D341Med (cell line): ENCODE measurements at regions not wholly inside any gene's neighbourhood (a gene's known extent, or its start where the extent isn't known, plus 50 kb on each side); places are given as distances from the start of the nearest gene placed in this dataset.

Experiments
- DNase-seq: peaks from one replicate; pipeline ENCODE4 v3.0.0; 2012; ENCODE audit warnings: low spot score

DNA sequence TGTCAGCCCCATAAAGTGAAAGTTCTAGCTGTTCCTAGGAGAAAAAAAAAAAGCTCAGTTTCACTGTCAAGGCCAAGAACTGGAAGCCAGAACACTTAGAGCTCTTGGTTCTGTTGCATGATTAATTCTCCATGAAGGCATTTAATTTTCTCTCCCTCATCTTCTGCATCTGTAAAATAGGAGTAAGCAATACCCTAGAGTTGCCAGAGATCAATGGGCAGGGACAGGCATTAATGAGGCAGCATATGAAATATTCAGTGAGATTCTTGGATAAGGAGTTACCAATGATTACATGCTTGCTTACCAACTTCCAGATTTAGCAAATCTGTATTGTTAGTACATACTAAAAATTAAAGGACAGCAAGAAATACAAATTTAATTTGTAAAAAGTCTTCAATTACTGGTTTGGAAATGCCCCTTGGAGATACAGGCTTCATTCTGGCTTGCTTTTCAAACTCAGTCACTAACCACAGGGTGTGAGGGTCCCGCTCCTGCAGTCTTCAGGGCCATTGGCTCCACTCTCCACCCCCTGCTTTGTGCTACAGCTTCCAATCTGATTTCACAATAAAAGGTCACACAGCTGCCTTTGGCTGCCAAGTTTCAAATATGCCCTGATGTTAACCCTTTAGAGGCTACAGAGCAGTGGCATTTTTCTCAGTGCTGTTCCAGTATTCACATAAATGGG is 624.6 kb downstream of the BNC2 start:
- DNase-seq: no peak

DNA sequence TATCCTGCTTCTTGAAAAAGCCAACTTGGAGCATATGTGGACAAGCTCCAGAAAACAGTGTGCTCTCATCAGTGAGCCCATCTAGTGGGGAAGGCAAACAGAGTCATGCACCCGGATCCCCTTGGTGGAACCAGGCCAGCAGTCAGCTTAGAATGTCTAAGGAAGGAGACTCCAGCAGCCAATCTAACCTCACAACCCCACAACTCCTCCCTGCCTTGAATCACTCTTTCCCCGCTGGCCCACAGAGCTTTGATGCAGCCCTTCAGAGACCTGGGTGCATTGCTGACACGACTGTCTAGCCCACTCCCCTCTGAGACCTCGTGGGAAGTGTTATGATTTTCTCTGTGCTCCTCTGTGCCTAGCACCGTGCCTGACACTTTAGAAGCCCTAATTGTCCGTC is 623.7 kb downstream of the BNC2 start:
- no peak for DNase-seq

DNA sequence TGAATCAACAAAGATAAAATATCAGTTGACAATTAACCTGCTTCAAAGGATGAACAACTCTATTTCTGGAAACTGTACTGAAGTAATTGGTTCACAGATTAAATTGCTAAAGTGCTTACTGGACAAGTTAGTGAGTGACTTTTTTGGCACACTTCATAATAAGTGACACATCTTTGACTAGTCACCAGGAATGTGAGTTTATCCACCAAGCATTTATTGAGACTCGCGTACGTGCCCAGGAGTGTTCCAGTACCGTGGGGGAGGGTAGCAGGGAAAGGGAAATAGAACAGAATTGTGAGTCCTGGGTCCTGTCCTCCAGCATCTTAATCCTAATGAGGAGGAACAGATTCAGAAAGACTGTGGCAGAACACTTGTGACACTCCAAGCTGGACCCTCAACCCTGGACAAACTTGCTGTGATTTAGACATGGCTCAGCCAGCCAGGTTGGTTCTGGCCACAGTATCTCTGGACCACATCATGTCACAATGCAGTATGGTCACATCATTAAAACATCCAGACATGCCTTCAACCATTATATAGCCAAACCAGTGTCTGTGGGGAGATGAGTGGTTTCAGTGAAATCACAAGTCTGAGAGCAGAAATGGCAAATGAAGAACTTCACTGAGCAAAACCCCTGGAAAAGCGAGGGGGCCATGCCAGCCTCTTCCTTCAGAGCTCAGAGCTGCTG is 623.1 kb downstream of the BNC2 start:
- DNase-seq: no peak

DNA sequence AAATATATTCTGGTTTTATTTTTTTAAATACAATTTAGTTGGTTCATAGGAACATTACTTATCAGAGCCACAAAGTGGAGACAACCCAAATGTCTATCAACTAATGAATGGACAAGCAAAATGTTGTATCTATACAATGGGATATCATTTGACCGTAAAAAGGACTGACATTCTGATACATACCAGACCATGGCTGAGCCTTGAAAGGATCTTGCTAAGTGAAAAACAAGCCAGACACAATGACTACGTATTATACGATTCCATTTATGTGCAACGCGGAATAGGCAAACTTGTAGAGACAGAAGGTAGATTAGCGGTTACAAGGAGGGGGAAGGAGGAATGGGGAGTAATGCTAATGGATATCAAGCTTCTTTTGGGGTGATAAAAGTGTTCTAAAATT is 621.6 kb downstream of the BNC2 start:
- no peak for DNase-seq

DNA sequence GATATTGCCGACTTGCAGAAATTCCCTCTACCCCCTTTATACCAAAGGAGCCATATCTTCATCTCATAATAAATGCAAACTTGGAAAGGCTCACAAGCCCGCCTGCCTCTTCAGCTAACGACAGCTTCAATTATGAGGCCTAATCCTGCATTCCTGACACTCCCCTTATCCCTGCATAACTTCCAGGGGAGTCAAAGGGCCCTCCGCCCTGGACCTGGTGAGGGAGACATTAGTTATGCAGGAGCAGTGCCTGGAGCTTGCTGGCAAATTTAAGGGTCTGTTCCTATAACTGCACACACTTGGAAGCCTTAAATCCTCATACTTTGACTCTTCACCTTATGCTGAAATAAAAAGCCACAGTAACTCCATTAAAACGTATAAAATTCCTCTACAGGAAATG is 617.9 kb downstream of the BNC2 start:
- DNase-seq: no peak

DNA sequence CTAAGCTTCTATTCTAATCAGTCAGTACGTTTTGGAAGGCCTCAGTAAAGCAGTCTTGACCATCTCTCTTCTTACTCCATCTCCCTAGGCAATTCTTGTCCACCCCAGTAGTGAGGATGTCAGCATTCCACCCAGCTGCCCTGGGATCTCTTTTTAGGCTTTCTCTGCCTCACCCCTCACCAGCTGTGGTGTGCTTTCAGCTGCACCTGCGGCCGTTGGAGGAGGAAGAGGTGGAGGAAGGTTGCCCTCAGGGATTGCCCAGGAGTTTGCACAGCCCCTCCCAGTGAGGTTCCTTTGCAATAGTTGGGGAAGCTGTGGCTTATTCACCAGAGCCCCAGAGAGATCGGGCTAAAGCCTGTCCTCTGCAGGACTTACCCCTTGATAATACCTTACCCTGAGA is 615.8 kb downstream of the BNC2 start:
- no peak for DNase-seq

DNA sequence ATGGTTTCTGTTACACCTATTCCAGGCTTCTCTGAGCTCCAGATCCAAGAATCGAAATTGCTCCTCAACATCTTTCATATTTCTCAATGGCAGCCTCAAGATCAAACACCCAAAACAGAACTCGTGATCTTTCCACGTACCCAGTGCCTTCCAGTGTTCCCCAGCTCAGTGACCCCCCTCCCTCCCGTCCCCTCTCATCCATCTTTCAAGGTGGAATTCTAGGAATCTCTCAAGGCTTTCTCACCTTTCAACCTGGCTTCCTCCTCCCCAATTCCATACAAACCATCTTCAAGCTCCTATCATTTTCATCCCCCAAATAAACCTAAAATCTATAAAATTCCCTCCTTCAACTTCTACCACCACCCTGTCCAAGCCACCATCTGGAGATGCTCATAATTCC is 615.3 kb downstream of the BNC2 start:
- DNase-seq: no peak

DNA sequence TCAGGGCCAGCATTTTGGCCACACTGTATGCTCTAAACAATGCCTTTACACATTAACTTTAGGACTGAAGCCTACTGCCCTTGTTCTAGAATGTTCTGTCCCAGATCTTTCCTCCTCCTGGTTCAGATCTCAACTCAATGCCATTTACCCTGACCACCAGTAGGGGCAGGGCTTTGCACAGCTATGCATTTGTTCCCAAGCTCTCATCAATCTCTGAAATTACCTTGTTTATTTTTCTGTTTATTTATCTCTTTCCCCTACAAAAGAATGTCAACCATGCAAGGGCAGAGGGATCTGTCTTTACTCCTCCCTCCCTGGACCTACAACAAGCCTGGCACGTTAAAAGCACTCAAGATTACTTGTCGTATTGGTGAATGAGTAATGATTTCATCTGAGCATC is 612.9 kb downstream of the BNC2 start:
- DNase-seq: no peak

DNA sequence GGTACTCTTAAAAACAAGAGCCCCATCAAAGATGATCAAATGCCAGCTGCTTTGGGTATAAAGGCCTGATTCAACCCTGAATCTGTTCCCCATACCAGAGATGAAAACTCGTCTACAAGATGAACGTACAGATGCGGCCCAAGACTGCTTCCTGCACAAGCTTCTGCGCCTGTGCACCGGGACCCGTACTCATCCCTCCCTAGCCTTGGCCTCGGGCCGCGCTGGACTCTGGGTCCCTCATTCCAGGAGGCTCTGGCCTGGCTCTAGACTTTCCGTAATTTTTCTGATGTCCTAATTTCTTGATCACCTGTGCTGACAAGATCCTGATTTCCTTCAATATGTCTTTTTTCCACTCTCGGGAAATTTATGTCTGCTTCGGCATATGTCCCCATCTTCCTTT is 612.3 kb downstream of the BNC2 start:
- no peak for DNase-seq

DNA sequence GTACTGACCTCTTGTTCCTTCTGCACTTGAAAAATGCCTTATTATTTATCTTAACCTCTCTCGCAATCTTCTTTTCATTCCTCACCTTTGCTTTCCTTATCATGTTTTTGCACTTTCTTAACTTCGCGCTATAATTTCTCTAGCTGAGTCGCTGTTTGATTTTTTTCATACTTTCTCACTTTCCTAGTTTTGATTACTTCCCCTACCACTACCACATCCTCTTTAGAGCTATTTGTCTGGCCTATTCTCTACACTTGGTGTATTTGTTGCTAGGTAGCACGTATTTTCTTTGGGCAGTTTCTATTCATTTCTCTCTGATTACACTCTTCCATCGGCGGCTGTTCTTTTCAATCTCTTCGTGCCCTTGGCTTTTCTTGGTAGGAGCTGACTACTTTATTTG is 611.8 kb downstream of the BNC2 start:
- no peak for DNase-seq

DNA sequence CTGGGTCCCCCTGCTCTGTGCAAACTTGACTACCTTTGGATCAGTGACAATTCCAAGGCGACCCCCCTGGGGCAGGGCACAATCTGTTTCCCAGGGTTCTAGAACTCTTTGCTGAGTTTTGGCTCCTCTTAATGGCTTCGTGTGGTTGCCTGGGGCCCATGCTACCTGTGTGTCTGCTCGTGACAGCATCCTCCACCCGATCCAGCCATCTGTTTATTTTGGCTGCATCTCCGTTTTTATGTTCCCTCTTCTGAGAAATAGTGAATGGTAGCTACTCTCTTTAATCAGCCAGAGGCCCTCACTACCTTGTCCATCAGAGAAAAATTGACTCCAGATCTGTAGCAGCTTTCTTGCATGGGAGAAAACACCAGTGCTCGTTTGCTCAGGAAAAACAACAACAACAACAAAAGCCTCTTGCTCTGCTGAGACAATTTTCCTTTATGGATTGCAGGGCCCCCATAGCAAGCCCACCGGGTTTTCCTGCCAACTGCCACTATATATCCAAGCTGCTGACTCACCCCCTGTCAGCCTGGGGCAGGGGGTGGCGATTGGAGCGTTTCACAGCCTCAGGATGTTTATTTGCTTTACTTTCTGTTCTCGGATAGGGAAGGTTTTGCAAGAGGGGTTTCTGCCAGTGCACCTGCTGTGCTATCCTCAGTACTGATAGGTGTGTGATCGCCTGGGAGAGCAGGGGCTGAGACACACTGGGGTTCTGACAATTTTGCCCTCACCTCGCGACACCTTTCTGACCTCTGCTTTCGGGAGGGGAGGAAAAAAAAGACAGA is 607.8 kb downstream of the BNC2 start:
- DNase-seq: no peak

DNA sequence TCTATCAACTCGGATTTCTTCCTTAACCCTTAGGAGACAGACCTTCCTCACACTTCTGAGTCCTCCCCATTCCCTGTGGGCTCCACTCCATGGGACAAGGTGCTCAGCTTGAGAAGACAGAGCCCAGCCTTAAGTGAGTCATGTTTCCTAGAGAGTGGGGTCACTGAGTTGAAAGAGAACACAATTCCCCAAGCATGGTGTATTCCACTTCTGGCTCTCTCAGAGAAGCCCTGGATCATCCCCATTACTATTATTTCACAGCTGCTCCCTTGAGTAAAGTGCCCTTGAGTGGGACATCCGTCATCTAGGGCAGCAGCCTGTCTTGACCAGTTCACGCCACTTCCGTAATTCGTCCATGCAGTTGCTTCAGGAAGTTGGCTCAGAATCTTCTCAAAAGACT is 604.8 kb downstream of the BNC2 start:
- no peak for DNase-seq

DNA sequence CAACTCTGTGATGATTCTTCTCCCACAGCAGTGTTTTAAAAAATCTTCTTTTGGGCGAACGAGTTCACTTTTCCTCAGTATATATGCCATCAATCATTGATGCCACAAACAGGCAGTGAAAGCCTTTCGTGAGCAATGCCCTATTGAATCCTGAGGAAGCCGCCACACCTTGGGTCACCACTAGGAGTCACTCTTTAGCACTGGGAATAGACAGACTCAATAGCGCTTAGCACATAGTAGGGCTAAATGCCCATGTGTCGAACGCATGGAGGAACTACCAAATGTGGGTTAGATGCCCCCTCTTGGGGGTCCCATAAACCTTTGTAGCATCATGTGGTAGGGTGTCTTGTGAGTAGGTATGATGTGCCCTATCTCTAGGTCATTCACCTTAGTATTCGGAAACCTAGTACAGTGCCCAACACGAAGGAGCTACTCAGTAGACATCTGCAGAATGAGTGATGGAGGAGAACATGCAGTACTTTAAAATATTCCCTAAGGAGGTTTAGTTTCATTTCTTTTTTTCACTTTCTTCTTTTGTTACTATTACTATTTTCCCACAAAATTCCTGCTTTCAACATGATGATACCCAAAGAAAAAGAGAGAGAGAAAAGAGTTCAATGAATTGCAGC is 603.7 kb downstream of the BNC2 start:
- no peak for DNase-seq

DNA sequence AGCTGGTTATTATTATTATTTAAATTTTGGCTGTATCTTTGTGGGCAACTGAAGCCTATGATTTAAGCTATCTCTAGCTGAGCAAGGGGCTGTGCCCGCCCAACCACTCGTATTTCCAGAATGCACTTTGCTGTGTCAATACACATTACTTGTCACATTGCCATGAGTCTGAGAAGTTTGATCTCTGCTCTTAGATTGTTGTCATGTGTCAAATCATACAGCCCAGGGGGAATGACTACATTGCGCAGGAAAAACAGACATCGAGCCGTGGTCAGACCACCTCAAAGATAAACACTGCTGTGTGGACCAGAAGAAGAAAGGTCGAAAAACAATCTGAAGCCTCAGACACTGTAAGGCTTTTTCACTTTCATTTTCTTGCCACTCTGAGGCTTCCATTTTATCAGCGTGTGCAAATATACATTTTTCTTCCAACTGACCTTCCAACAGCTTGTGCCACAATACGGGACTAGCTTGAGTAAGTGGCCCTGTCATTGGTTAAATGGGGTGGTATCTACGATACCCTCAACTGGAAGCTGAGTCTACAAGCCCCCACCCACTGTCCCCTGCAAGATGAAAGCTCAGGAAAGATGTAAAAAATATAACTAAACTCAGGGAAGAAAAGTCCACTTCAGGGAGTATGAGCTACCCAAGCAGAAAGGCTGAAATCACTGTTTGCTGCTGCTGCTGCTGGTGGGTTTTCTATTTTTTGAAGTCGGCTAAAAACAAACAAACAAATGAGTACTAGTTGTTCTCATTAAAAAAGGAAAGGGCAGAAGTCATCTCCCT is 603.0 kb downstream of the BNC2 start:
- no peak for DNase-seq

DNA sequence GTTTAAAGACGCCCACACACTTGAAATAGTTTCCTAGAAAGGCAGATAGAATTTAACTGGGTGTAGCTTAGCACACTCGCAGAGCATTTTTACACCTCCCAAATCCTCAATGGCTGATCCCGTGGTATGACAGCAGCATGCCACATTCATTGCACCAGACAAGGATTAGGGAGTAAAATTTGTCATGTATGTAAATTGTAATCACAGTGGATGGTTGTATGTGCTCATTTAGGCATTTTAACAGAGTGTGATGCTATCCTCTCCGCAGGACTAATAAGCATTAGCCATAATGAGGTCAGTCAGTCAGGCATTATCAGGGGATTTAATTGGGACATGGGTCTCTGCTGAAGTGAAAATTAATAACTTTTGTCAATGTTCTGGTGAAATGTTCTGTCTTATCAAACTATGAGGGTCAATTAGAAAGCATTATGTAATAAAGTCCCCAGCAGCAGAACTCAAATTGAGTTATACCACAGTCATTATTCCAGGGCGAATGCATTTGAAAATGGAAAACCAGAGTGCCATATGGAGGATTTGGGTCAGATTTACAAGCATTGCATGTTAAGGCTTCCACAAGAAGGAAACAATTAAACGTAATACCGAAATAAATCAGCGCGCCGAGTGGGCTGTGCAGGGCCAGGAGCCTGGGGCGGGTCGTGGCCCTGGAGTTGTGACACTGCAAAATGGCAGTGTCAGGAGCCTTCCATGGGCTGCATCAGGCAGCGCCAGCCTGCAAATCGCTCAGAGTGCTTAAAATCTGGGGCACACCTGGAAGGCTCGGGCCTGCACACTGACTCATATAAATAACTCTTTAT is 602.2 kb downstream of the BNC2 start:
- DNase-seq: no peak

DNA sequence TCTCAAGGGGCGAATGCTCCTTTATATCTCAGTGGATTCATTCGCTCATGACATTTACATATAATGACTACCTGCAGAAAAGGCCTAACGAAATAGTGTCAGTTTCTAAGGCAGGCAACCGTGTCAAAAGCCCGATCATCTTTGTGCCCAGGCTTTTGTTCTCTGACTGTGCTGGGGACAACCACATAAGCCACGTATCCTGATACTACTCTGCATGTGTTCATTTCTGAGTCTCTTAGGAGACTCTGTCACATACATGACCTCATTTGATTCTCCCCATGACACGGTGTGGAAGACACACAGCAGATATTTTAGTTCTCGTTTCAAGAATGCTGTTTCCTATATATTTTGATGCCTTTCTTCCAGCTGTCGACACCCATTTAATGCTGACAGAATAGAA is 598.5 kb downstream of the BNC2 start:
- no peak for DNase-seq

DNA sequence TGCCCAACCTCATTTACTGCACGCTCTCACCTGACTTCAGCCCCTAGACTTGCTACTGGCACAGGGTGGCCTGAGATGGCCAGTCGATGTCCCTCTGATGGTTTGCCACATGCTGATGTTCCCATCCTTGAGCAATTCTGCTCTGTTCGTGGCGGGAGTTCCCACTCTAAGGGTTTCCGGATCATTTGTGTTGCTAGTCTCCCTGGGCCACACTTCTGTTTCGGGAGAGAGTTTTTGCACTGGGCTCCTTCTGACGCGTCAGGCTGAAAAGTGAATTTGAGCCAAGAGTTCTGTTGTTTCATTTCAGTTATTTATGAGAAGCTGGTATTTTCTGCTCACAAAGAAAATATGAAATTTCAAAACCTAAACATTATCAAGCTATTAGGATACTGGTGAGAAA is 597.7 kb downstream of the BNC2 start:
- no peak for DNase-seq

DNA sequence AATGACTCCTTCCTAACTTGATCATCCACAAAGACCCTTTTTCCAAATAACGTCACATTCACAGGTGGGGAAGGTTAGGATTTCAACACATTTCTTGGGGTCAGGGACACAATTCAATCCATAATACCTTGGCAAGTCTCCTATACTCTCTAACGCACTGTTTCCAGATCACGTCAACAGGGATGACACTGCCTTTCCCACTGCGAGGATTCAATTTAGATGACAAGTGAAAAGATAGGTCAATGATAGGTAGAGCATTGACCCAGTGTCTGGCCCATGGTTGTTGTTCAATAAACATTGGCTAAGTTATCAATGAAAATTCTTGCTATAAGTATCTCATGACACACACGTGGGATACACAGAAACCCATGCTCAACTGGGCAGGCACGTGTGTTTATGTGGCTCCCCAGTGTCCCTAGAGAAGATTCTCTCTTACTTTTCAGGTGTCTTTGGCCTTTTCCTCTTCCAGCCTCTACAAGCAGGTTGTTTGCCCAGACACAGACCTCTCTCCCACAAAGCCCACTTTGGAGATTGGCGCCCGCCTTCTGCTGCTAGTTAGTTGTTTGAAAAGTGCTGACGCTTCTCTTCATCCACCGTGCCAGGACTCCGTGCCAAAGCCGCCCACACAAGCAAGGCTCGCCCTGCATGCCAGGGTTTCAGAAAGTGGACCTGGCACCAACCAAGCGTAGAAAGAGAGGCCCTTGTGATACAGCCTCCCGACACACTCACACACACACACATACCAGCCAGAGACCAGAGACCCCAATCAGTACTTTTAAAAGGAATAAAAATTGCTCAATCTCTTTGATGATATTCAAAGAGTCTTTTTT is 594.5 kb downstream of the BNC2 start:
- no peak for DNase-seq

DNA sequence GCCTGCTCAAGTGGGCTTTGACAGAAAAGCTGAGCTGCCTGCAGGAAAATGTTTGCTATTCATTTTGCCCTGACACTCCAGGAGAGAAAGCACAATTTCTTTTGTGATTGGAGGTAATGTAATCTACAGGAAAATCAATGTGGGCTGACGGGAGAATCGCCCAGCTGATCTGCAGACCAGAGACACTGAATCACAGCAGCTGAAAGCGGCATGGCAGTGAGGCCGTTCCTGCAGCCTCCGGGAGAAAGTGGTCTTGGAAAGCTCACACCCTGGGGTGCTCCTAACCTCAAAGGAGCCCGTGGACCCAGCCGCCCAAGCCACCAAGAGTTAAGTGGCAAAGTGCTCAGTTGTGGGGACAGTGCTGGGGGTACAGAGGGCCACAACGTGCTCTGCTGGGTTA is 593.6 kb downstream of the BNC2 start:
- no peak for DNase-seq

DNA sequence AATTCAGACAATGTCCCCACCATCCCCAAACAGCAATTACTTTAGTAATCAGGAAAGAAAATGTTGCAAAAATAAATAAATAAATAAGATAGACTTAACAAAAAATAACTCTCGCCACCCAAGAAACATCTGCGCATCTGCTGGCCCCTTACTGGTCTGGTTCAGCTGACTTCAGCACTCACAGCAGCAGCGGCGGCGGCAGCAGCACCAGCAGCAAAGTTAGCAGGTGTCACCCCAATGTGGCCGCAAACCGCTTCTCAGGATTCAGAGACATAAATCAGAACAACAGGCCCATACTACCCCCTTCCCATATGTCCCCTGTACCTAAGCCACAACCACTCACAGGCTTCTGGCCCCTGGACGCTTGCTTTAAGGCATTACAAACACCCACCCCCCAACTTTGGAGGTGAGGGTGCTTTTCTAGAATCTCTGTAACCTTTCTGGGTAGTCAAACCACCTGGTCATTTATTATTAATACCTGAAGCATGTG is 593.0 kb downstream of the BNC2 start:
- no peak for DNase-seq
